GM12891 (cell line): ENCODE measurements at regions not wholly inside any gene's neighbourhood (a gene's known extent, or its start where the extent isn't known, plus 50 kb on each side); places are given as distances from the start of the nearest gene placed in this dataset.

Experiments
- PAX5 ChIP-seq: IDR thresholded peaks from 2 replicates; pipeline ENCODE4 v1.6.1; 2011; ENCODE audit warnings: low read length, moderate library complexity, mild to moderate bottlenecking; ENCODE audit not compliant: insufficient read depth, severe bottlenecking
- POLR2A ChIP-seq: IDR thresholded peaks from 2 replicates; pipeline ENCODE4 v1.6.1; 2011; ENCODE audit warnings: low read depth, low read length, control low read depth
- POLR2AphosphoS5 ChIP-seq: IDR thresholded peaks from 2 replicates; pipeline ENCODE4 v1.6.1; 2011; ENCODE audit warnings: low read depth, low read length, control low read depth
- POU2F2 ChIP-seq: IDR thresholded peaks from 2 replicates; pipeline ENCODE4 v1.6.1; 2011; ENCODE audit warnings: low read depth, mild to moderate bottlenecking, control low read depth, low read length, moderate library complexity
- SPI1 ChIP-seq: IDR thresholded peaks from 2 replicates; pipeline ENCODE4 v1.6.1; 2011; ENCODE audit warnings: low read depth, low read length, control low read depth
- TAF1 ChIP-seq: IDR thresholded peaks from 2 replicates; pipeline ENCODE4 v1.6.1; 2011; ENCODE audit warnings: low read depth, low read length, control low read depth

DNA sequence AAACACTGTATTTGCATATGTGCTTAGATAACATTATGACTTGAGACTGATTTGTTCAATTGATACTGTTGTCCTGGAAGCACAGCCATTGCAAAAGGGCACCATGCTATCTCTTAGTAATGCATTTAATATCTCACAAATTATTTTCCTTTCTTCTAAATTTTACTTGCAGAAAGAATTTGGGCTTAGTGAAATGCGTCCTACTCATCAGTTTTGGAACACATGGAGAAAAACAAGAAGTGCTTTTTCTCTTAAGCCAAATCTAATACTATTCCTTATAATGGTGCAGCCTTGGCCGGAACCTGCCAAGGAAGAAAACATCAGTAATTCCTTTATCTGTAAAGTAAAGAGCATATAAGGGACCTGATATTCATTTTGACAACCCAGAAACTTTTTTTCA lies 172.2 kb upstream of the ZNF608 start:
- TF ChIP-seq POLR2A (no peak), POLR2AphosphoS5 (no peak), TAF1 (no peak), PAX5 (no peak), SPI1 (no peak), POU2F2 (no peak)
